GM10248 (cell line): ENCODE measurements at regions not wholly inside any gene's neighbourhood (a gene's known extent, or its start where the extent isn't known, plus 50 kb on each side); places are given as distances from the start of the nearest gene placed in this dataset.

Experiments used
- CTCF ChIA-PET: fragments of 300-600 bp; sonication (Branson Sonifier 250); formaldehyde crosslinking; extraction: SDS; loops from one replicate; lab custom pipeline; 2021; ENCODE audit warnings: antibody characterized with exemption; lab: Yijun Ruan, JAX
- POLR2A ChIA-PET: fragments of 350-650 bp; sonication (Branson Sonifier 250); formaldehyde crosslinking; extraction: SDS; loops from one replicate; lab custom pipeline; 2020; ENCODE audit warnings: antibody characterized with exemption; lab: Yijun Ruan, JAX
- DNase-seq: peaks from one replicate; pipeline ENCODE4 v3.0.0; 2012; ENCODE audit errors: extremely low spot score
- TF ChIP-seq, protein P1 (sequence below): IDR thresholded peaks from 2 replicates; pipeline ENCODE4 v1.5.1; 2012; ENCODE audit warnings: mild to moderate bottlenecking, low read depth; ENCODE audit errors: extremely low read depth, missing control alignments, control extremely low read depth

DNA sequence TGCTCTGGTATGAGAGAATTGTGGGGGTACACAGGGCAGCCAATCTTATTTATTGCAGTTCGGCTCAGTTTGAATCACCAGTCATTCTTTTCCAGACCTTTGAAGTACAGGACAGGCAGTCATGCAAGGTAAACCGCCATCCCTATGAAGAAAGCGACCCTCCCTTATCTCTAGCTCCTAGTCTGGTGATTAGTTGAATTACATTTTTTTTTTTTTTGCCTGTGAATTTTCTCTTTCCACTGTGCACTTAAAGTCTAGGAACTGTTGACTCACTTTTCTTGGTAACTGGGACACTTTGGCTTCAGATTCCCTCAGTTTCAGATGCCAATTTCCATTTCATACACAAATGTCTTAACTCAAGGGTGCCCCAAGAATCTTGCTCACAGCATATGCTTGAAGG is 82.4 kb upstream of the FAM9C start:
- ChIA-PET CTCF (no interaction called here), POLR2A (no interaction called here)
- DNase-seq: no peak
- TF ChIP-seq, protein P1, sequence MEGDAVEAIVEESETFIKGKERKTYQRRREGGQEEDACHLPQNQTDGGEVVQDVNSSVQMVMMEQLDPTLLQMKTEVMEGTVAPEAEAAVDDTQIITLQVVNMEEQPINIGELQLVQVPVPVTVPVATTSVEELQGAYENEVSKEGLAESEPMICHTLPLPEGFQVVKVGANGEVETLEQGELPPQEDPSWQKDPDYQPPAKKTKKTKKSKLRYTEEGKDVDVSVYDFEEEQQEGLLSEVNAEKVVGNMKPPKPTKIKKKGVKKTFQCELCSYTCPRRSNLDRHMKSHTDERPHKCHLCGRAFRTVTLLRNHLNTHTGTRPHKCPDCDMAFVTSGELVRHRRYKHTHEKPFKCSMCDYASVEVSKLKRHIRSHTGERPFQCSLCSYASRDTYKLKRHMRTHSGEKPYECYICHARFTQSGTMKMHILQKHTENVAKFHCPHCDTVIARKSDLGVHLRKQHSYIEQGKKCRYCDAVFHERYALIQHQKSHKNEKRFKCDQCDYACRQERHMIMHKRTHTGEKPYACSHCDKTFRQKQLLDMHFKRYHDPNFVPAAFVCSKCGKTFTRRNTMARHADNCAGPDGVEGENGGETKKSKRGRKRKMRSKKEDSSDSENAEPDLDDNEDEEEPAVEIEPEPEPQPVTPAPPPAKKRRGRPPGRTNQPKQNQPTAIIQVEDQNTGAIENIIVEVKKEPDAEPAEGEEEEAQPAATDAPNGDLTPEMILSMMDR: no peak

DNA sequence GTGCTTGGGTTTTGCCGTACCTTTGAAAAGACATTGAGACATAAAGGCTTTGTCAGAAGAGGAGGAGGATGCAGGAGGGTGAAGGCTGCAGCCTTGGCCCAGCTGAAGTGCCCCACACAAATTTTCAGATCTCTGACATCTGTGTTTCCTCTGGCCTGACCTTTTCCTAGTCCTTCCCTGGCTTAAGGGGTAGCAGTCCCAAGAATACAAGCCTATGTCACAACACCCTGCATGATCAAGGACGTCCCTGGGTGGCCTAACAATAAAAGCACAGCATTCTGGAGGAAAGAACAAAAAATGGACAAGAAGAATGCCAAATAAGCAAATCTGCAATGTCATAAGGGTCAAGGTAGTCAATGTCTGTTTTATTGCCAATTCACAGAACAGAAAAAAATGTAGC is 80.8 kb upstream of the FAM9C start:
- no peak for DNase-seq
- TF ChIP-seq, protein P1: no peak
- ChIA-PET POLR2A (no interaction called here), CTCF (no interaction called here)

DNA sequence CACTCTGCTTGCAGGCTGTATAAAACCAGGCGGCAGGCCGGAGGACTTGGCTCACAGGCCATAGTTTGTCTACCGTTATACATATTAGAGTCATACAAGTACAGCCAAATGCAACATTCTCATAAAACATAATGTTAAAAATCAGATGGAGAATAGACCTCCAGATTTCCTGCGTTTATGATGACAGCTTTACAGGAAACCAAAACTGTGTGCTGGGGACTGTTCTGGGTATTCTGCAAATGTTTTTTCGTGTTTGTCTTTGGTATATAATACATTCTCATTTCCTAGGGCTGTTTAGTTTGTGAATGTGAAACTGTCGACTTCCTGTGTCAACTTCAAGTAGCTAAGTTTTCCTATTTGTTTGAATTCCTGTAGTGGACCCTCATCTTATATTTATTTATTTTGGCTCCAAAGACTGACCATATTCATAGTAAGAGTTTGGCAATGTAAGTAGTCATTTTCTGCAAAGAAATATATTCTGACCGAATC is 79.5 kb upstream of the FAM9C start:
- TF ChIP-seq, protein P1: no peak
- ChIA-PET POLR2A (no interaction called here), CTCF (interaction anchor here (0.9 kb wide), 1 partner anchor 31 kb away, joined by 3 read pairs; no protein-coding TSS in a partner anchor)
- no peak for DNase-seq

DNA sequence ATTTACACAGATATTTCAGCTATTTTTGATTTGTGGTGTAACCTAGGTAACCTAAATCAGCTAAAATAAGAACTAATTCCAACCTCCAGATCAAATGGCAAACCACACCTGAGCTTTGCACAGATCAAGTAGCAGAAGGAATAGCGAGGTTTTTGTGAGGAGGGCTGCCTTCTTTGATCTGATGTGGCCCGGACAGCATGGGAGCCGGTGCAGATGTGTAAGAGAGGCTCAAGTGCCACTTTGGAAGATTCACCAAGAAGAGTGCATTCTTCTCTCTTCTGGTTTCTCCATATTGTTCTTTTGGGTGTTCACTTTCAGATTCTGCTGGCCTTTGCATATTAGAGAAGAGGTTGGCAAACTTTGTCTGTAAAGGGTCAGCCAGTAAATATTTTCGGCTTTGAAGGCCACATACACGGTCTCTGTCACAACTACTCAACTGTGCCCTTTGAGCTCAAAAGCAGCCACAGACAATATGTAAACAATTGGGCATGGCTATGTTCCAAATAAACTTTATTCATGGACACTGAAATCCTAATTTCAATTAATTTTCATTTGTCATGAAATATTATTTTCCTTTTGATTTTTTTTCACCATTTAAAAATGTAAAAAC is 78.9 kb upstream of the FAM9C start:
- TF ChIP-seq, protein P1: no peak
- ChIA-PET CTCF (no interaction called here), POLR2A (no interaction called here)
- DNase-seq: no peak

DNA sequence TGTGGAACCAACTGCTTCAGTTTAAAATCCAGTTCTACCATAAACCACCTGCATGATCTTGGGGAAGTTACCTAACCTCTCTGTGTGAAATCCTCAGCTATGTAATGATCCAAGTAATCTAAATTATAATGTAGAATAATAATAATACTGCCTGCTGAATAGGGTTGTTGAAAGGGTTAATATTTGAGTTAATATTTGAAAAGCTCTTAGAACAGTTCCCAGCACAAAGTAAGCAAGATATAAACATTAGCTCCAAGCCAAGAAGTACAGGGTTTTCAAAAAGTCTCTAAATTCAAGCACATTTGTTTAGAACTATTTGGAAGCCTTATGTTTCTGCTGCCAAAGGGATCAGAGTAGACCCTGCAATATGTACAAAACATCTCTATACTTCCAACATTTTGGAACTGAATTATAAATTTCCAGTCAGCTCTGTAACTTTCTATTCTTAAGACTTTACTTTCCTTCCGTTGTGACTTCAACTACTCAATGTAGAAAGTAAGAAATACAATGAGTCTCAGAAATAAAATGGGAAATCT is 76.7 kb upstream of the FAM9C start:
- TF ChIP-seq, protein P1: no peak
- no peak for DNase-seq
- POLR2A ChIA-PET: no interaction called here
- CTCF ChIA-PET: interaction anchor here (0.7 kb wide), 1 partner anchor 174 kb away, joined by 3 read pairs; no protein-coding TSS in a partner anchor

DNA sequence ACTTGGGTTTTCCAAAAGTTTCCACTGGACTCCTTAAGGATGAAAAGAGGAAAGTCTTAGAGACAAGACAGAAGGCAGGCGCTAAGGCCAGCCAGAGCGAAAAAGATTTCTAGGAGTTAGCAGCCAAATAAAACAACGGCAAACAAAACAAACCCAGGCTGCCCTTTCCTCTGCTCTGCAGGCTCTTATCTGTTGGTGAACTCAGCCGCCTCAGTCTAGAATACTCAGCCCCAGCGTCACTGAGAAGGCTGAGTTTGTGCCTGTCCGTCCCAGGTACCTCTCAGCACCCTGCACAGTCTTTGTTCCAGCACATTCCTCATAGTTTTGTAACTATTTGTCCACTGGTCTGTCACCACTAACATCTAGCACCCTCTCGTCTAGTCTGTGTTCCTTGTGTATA is 75.6 kb upstream of the FAM9C start:
- POLR2A ChIA-PET: no interaction called here
- CTCF ChIA-PET: interaction anchor here (0.7 kb wide), 1 partner anchor 173 kb away, joined by 3 read pairs; no protein-coding TSS in a partner anchor
- DNase-seq: no peak
- TF ChIP-seq, protein P1: no peak
